ENCODE measurements at regions not wholly inside any gene's neighbourhood (a gene's known extent, or its start where the extent isn't known, plus 50 kb on each side); places are given as distances from the start of the nearest gene placed in this dataset.

DNA sequence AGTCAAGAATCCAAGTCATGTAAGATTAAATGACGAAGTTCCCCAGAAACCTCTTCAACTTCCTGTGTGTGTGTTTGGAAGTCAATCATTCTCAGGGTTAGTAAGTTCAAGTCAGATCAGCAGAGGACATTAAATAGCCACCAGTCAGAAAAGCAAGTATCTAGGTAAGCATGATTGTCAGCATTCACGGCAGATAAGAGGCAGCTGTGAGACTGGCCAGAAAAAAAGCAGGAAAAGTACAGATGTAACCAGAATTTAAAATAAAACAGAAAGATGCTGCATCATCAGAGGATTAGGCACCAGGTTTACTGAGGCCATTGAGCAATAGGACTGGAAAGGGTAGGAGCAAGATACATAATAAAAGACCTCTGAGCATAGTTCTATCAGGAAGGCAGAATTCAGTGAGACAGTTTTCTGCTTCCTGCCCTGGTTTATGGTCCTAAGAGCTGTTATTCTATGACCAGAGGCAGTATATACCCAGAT, 606.9 kb downstream of the FSCB start (continued):
- TF ChIP-seq, protein P1, sequence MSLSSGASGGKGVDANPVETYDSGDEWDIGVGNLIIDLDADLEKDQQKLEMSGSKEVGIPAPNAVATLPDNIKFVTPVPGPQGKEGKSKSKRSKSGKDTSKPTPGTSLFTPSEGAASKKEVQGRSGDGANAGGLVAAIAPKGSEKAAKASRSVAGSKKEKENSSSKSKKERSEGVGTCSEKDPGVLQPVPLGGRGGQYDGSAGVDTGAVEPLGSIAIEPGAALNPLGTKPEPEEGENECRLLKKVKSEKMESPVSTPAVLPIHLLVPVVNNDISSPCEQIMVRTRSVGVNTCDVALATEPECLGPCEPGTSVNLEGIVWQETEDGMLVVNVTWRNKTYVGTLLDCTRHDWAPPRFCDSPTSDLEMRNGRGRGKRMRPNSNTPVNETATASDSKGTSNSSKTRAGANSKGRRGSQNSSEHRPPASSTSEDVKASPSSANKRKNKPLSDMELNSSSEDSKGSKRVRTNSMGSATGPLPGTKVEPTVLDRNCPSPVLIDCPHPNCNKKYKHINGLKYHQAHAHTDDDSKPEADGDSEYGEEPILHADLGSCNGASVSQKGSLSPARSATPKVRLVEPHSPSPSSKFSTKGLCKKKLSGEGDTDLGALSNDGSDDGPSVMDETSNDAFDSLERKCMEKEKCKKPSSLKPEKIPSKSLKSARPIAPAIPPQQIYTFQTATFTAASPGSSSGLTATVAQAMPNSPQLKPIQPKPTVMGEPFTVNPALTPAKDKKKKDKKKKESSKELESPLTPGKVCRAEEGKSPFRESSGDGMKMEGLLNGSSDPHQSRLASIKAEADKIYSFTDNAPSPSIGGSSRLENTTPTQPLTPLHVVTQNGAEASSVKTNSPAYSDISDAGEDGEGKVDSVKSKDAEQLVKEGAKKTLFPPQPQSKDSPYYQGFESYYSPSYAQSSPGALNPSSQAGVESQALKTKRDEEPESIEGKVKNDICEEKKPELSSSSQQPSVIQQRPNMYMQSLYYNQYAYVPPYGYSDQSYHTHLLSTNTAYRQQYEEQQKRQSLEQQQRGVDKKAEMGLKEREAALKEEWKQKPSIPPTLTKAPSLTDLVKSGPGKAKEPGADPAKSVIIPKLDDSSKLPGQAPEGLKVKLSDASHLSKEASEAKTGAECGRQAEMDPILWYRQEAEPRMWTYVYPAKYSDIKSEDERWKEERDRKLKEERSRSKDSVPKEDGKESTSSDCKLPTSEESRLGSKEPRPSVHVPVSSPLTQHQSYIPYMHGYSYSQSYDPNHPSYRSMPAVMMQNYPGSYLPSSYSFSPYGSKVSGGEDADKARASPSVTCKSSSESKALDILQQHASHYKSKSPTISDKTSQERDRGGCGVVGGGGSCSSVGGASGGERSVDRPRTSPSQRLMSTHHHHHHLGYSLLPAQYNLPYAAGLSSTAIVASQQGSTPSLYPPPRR (CRISPR knock-in tag; IDR thresholded peaks at IDR 0.05; ENCODE audit: borderline replicate concordance): peak; percentile 23; the same call in 1 of the 2 replicates
- TF ChIP-seq MIXL1 (CRISPR knock-in tag; IDR thresholded peaks at IDR 0.05): peak; percentile 56; the same call in 1 of the 2 replicates
- no peak for TF ChIP-seq HMGA1 (CRISPR knock-in tag; conservative IDR thresholded peaks at IDR 0.05)
- no peak for TF ChIP-seq FOSL1 (CRISPR knock-in tag; IDR thresholded peaks at IDR 0.05; ENCODE audit: borderline replicate concordance)
- no peak for TF ChIP-seq EHMT2 (IDR thresholded peaks at IDR 0.05; ENCODE audit: borderline replicate concordance, low read depth, low read length)
- no peak for TF ChIP-seq ZNF75D (CRISPR knock-in tag; IDR thresholded peaks at IDR 0.05; ENCODE audit: borderline replicate concordance)
- TF ChIP-seq, protein P2, sequence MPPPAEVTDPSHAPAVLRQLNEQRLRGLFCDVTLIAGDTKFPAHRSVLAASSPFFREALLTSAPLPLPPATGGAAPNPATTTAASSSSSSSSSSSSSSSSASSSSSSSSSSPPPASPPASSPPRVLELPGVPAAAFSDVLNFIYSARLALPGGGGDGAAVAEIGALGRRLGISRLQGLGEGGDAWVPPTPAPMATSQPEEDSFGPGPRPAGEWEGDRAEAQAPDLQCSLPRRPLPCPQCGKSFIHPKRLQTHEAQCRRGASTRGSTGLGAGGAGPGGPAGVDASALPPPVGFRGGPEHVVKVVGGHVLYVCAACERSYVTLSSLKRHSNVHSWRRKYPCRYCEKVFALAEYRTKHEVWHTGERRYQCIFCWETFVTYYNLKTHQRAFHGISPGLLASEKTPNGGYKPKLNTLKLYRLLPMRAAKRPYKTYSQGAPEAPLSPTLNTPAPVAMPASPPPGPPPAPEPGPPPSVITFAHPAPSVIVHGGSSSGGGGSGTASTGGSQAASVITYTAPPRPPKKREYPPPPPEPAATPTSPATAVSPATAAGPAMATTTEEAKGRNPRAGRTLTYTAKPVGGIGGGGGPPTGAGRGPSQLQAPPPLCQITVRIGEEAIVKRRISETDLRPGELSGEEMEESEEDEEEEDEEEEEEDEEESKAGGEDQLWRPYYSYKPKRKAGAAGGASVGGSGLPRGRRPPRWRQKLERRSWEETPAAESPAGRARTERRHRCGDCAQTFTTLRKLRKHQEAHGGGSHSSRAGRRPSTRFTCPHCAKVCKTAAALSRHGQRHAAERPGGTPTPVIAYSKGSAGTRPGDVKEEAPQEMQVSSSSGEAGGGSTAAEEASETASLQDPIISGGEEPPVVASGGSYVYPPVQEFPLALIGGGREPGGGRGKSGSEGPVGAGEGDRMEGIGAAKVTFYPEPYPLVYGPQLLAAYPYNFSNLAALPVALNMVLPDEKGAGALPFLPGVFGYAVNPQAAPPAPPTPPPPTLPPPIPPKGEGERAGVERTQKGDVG (CRISPR knock-in tag; IDR thresholded peaks at IDR 0.05; ENCODE audit: borderline replicate concordance): no peak
- TF ChIP-seq NFIC (IDR thresholded peaks at IDR 0.05; ENCODE audit: low read length): peak; percentile 63; the same call in 1 of the 2 replicates
- TF ChIP-seq HDAC1 (CRISPR knock-in tag; IDR thresholded peaks at IDR 0.05): 0 out of 2 replicates have a peak, but pooled peaks have one; percentile 23
- 0 out of 2 replicates have a peak, but pooled peaks have one; percentile 24 for TF ChIP-seq MIER3 (CRISPR knock-in tag; IDR thresholded peaks at IDR 0.05; ENCODE audit: borderline replicate concordance)
- TF ChIP-seq ZNF441 (CRISPR knock-in tag; IDR thresholded peaks at IDR 0.05; ENCODE audit: borderline replicate concordance): no peak
- no peak for TF ChIP-seq KDM3A (CRISPR knock-in tag; IDR thresholded peaks at IDR 0.05; ENCODE audit: low read depth)
- TF ChIP-seq SOX6 (IDR thresholded peaks at IDR 0.05): no peak
- peak; percentile 74 for TF ChIP-seq SOX6 (CRISPR knock-in tag; IDR thresholded peaks at IDR 0.05)
- no peak for TF ChIP-seq AHR (CRISPR knock-in tag; IDR thresholded peaks at IDR 0.05)
- TF ChIP-seq WIZ (CRISPR knock-in tag; IDR thresholded peaks at IDR 0.05): no peak
- peak; percentile 52; the same call in 1 of the 2 replicates for TF ChIP-seq ZNF614 (CRISPR knock-in tag; IDR thresholded peaks at IDR 0.05; ENCODE audit: borderline replicate concordance)
- 0 out of 2 replicates have a peak, but pooled peaks have one; percentile 25 for TF ChIP-seq HNRNPUL1 (IDR thresholded peaks at IDR 0.05; ENCODE audit: low read depth, low read length)
- TF ChIP-seq, protein P3, sequence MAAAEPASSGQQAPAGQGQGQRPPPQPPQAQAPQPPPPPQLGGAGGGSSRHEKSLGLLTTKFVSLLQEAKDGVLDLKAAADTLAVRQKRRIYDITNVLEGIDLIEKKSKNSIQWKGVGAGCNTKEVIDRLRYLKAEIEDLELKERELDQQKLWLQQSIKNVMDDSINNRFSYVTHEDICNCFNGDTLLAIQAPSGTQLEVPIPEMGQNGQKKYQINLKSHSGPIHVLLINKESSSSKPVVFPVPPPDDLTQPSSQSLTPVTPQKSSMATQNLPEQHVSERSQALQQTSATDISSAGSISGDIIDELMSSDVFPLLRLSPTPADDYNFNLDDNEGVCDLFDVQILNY (CRISPR knock-in tag; conservative IDR thresholded peaks at IDR 0.05): no peak
- TF ChIP-seq ASH2L (IDR thresholded peaks at IDR 0.05; ENCODE audit: insufficient read length, low read depth, low read length): peak; percentile 57
- peak; percentile 52; the same call in 1 of the 2 replicates for TF ChIP-seq CHD4 (IDR thresholded peaks at IDR 0.05; ENCODE audit: borderline replicate concordance, low read length)
